ENCODE measurements at regions not wholly inside any gene's neighbourhood (a gene's known extent, or its start where the extent isn't known, plus 50 kb on each side); places are given as distances from the start of the nearest gene placed in this dataset.
"Not testable (repeated sequence)": the region's sequence is repeated elsewhere in the genome, so short reads cannot be mapped to it uniquely, and the experiment has no call there.

DNA sequence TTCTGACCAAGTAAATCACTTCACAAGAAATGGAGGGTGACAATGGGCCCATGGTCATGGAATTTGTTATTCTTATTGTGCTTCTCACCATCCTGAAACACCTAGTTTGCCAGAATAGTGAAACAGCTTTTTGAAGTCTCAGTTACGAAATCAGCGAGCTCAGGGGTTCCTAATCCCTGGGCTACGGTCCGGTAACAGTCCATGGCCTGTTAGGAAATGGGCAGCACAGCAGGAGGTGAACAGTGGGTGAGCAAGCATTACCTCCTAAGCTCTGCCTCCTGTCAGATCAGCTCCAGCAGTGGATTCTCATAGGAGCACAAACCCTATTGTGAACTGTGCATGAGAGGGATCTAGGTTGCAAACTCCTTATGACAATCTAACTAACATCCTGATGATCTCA is 1356.3 kb downstream of the KCNT2 start:
- no peak for DNase-seq (ENCODE audit: low read depth in 2 of 3, low spot score in 2 of 3)

DNA sequence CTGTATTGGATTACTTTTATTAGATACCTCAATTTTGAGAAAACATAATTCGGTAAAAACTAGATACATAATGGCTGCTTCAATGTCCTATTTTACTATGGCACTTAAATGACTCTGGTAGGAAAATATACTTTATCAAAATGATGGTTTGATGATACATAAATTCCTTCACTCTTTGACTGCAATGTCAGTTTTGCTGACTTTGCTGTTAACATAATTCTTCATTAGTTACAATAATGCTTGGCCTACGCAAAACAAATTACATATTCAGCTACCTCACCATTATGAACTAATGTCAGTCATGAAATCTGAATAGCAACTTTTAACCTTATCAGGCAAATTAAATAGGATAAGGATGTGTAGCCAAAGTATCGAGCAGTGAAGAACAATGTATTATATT is 1364.7 kb downstream of the KCNT2 start:
- no peak for DNase-seq (ENCODE audit: low read depth in 2 of 3, low spot score in 2 of 3)

DNA sequence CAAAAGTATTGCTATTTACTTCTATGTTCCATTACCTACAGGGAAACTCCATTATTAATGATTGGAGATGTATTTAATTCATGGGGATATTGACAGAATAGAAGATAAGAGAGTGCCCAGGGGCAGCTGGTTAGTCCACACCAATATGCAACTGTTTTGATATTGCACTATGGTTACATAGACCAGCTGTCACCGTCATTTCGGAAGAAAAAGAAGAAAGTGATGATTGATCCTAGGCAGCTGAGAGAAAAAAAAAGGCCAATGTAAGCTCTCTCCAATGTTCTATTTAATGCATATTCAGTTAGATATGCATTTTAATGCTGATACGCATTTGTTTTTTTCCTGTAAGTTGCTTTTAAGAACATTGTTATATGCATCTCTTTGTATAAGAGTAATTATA is 1367.2 kb downstream of the KCNT2 start:
- DNase-seq (ENCODE audit: low read depth in 2 of 3, low spot score in 2 of 3): no peak

DNA sequence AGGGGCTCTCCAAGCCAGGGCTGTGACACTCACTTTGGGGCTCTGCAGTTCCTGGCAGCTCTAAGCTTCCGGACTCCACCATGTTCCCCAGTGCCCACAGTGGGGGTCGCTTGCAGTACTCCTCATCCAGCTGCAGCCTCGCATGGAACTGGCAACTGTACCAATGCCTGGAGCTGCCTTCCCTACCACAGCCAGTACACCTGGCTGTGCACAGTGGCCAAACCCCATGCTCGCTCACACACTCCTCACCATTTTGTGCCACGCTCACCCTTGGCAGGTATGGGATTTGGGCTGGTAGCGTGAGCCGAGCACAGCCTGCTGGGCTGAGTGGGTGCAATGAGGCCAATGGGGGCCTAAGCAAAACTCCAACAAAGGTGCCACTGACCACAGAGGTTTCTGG is 1369.9 kb downstream of the KCNT2 start:
- no peak for DNase-seq (ENCODE audit: low read depth in 2 of 3, low spot score in 2 of 3)

DNA sequence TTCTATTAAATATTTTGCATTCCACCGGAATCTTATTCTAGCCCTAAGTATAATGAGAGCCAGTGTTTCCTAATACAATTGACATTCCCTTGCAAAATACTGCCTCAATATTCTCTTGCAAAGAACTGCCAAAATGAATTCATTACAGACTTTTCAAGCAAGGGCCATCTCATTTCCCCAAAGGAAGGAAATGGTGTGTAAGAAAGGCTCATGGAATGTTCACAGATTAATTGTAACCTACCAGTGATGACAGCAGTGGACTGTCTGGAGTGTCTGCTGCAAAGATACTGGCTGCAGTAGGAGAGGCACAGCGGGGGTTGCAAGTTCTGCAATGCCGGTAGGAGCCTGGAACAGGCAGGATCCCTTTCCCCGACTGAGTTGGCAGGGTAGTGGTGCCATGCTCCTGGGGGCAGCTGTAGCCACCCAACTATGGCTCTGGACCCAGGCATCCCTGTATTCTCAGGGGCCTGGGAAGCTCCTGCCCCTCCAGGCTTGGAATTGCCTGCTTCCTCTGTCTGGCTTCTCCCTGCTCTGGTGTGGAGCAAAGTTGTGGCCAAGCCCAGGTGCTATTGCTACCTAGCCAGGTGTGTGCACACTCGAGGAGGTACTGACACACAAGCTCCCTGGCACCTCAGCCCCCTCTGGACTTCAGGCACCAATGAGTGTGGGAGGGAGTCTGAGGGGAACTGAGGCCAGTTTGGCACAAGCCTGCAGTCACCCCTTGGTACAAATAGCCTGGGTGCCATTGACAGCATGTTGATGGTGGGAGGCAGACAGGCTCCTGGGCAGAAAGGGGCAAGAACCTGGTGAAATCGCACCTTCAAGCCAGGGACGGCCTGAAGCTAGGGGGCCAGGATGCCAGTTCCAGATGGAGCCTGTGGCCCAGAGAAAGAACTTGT is 1371.0 kb downstream of the KCNT2 start:
- DNase-seq (ENCODE audit: low read depth in 2 of 3, low spot score in 2 of 3): no peak

DNA sequence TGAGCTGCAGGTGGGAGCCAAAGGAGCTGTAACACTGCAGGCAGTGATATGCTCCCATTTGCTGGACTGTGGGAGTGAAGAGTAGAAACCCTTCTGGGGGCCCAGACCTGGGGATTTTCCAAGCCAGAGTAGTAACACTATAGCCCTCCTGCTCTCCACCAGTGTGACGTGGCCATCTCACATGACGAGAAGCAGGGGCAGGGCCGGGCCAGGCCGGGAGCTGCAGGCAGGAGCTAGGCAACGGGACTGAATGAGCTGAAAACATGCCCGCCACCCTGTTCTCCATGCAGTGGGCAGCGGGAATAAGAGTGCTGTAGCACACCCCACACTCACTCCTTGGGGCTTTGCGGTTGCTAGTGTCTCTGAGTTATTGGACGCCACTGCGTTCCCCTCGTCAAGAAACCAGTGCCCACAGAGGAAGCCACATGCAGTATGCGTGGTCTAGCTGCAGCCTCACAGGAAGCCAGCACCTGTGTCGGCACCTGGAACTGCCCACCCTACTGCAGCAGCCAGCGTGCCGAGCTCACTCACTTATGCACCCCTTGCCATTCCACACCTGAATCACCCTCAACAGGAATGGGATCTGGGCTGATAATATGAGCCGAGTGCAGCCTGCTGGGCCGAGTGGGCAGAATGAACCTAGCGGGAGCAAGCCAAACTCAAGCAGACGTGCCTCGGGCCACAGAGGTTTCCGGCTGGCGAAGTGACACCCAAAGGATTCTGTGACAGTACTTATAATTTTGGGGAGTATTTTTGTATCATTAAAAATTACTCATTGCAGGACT is 1389.6 kb downstream of the KCNT2 start:
- DNase-seq (ENCODE audit: low read depth in 2 of 3, low spot score in 2 of 3): no peak

DNA sequence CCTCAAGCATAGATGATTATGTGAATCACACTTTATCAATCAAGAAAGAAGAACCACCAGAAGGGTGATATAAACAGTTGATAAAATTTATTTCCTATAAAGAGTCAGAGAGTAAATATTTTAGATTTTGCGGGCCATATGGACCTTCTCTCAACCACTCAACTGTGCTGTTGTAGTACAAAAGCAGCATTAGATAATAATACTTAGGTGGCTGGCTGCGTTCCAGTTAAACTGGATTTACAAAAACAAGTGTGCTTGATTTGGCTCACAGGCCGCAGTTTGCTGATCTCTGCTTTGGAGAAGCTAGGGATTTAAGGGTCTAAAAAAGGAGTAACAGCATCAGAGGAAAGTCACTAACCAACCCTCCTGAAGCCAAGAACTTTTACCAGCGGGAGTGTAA is 1406.0 kb downstream of the KCNT2 start:
- no peak for DNase-seq (ENCODE audit: low read depth in 2 of 3, low spot score in 2 of 3)

DNA sequence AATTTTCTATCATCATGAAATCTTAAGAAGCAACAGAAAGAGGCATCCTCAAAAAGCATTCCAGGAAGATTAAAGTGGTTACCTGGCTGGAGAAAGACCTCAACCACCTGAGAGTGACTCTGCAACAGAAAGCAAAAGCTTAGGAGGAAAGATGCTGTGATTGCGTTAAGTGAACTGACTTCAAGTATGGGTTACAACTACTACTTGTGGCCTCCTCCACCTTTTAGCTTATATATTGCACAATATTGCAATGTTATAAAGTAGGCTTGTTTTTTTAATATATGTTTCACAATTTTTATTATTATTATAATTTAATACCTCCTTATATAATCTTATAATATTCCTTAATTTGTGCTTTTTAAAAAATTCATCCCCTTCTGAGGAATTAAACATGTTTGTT is 1407.5 kb downstream of the KCNT2 start:
- no peak for DNase-seq (ENCODE audit: low read depth in 2 of 3, low spot score in 2 of 3)

DNA sequence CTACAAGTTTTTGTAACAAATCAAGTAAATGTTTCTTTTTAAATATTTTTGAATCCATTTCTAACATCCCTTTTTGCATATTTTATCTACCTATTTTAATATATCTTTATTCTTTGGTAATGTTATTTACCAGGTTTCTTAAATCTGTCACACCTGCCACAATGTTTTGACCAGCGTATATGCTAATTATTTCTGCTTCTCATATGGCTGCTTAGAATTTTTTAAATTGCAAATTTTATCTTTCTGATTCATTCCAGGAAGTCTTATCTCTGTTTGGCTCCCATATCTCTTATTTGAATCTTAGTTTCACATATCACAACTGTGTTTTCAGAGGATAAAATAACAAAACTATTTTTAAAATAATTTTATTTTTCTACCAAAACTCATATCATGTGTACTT is 1411.1 kb downstream of the KCNT2 start:
- DNase-seq (ENCODE audit: low read depth in 2 of 3, low spot score in 2 of 3): no peak

DNA sequence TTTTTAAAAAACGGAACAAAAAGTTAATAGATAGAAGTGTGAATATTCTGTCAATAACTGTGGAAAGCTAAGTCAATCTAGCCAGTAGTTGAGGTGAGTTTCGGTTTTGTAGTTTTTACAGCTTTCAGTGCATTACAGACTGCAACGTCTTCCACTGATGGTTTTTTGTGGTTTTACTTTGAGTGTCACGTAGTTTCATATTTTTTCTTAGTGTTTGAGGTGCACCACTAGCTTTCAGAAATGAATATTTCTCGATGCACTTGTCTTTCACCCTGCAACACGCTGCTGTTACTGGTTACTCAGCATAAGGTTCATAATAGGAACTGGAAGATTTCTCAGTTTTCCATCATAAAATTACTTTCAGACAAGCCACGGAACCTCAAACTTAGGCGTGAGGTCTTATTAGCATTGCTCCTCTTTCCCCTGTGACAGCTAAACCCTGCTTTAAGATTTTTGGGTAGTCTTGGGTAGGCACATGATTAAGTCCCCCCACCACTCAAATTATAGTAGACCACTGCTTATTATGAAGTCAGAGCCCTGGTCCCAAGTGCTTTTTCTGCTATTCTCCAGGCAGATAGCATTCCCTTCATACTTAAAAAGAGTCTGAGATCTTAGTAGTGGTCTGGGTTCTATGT is 1412.7 kb downstream of the KCNT2 start:
- no peak for DNase-seq (ENCODE audit: low read depth in 2 of 3, low spot score in 2 of 3)

DNA sequence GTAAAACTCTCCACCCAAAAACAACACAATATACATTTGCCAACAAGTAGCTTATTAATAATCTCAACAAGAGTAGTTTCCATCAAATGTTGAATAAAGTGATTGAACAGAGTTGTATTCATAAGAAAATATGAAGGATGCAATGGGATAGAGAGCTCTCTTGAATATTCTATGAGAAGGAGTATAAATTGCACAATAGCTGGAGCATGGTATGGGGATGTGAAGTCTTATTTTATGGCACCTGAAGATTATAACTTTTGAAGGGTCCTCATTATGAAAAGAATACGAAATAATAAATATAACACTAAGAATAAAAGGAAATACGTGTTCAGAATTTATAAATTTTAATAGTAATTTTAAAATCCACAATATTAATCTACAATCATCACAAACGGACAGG is 1415.1 kb downstream of the KCNT2 start:
- no peak for DNase-seq (ENCODE audit: low read depth in 2 of 3, low spot score in 2 of 3)

DNA sequence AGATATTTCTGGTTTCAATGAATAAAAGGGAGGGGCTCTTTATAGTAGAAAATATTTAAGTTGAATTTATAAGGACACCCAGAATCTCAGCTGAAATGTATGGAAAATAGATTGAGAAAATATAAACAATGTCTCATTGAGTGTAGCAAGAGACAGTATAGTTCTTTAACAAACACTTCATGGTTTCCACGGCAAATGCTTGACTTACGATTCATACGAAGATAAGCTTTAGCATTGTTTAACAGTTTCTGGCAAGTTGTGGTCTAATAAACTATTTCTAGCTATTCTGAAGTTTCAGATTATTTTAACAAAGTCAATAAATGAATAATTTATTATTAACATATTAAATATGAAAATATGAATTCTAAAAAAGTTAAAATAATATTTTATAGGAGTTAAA is 1419.4 kb downstream of the KCNT2 start:
- no peak for DNase-seq (ENCODE audit: low read depth in 2 of 3, low spot score in 2 of 3)

DNA sequence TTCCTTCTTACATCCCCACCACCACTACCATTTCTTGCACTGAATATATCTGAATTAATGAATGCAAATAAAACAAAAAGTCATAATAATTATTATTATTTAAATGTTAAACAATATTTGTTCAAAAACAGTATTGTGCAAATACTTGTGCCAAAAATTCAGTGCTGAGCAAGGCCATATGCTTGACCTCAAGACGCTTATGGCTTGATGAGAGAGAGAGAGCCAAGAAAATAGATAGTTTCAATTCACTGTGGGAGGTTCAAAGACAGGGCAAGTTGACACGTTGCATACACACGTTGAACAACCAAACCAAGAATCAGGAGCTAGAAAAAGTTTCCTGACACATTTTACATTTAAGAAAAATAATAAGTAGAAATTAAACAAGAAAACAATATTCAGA is 1421.7 kb downstream of the KCNT2 start:
- DNase-seq (ENCODE audit: low read depth in 2 of 3, low spot score in 2 of 3): no peak

DNA sequence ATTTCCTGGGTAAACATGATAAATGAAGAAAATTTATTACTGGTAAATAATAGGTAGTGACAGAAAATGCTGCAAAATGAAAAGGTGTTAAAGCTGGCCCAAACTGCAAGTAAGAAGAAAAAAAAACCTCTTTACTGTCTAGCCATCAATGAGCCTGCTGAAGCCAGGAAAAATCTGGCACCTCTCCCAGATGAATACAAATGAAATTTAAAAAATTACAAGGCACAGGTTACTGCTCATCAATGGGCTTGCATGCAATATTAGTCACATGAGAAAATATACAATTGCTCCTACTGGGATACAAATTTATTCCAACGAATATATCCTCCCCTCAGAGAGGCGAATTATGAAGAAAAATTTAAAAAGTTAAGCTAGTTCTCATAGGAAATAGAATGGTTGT is 1422.5 kb downstream of the KCNT2 start:
- no peak for DNase-seq (ENCODE audit: low read depth in 2 of 3, low spot score in 2 of 3)

DNA sequence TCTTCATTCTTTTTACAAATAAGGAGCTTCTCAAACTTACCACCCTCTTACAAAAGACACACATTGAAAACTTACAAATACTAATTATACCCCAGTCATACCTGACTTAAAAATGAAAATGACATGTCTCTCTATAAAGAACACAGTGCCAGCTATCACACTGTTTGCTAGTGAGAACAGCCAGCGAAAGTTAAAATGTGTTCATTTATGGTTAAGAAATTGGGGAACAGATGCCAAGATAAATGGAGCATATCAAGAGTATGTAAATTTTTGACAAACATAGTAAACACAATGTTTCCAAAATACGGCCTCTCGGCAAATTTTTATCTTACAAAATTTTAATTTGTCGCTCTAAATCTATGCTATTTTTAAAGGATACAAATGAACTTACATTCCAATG is 1422.9 kb downstream of the KCNT2 start:
- DNase-seq (ENCODE audit: low read depth in 2 of 3, low spot score in 2 of 3): no peak

DNA sequence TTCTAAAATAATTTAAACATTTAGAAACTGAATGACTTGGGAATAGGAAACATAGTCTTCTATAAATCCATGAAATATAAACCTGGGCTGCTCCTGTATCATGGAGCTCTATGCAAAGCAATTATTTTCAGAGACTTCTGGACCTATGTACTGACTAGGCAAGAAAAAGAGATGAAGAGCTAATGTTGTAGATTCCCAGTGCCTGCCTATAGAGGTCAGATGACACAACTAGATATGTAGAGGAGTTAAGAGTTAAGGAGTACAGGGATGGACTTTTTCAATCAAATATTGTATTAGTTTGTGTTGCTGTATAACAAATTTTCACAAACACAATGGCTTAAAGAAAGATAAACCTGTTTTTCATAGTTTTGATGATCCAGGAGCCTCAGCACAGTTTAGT is 1434.5 kb downstream of the KCNT2 start:
- DNase-seq (ENCODE audit: low read depth in 2 of 3, low spot score in 2 of 3): no peak

DNA sequence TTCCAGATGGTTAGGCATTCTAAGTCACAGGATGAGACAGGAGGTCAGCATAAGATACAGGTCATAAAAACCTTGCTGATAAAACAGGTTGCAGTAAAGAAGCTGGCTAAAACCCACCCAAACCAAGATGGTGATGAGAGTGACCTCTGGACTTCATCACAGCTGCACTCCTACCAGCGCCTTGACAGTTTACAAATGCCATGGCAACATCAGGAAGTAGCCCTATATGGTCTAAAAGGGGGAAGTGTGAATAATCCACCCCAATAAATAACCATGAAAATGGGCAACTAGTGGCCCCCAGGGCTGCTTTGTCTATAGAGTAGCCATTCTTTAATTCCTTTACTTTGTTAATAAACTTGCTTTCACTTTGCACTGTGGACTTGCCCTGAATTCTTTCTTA is 1448.4 kb downstream of the KCNT2 start:
- not testable (repeated sequence) for DNase-seq (ENCODE audit: low read depth in 2 of 3, low spot score in 2 of 3)

DNA sequence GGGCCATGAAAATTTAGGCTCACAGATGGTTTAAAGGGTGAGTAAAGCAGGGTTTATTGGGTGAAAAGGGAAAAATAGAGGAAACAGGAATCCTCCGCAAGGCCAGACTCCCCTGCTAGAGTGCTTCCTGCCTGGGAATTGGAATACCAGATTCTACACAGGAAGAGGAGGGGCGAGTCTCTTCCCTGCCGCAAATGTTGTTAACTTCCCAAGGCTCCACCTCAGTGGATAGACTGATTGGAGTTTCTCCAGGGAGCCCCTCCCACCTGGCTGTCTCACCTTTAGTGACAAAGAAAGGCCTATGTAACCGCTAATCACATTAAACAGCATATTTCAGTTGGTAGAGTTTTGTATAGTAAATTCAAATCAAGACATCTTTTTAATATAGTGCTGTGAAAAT is 1450.1 kb downstream of the KCNT2 start:
- no peak for DNase-seq (ENCODE audit: low read depth in 2 of 3, low spot score in 2 of 3)

DNA sequence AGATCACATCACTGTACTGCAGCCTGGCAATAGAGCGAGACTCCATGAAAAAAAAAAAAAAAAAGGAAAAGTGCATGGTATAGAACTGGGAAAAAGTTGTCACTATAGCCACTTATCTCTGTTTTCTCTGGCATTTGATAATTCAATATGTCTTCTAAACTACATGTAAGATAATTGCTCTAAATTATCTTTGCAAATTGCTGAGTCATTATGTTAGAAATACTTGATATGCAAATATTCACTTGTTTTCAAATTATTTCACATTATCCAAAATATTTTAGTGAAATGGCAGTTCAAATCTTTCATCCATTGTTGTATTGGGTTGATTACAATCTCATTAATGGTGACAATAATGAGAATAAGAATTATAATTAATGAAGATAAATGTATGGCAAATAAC is 1455.1 kb downstream of the KCNT2 start:
- no peak for DNase-seq (ENCODE audit: low read depth in 2 of 3, low spot score in 2 of 3)

DNA sequence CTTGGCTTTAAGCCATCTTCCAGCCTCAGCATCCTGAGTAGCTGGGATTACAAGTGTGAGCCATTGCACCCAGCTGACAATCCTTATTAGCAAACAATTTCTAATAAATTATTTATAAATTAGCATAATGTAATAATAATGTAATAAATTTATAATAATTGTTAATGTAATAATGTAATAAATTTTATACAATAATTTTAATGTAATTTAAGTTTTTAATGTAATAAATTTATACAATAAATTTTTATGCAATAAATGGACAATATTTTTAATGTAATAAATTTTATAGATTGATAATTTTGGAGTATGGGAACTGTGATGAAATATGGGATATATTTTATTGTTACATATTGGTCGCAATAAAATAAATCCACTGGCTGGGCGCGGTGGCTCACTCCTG is 1457.5 kb downstream of the KCNT2 start:
- no peak for DNase-seq (ENCODE audit: low read depth in 2 of 3, low spot score in 2 of 3)

DNA sequence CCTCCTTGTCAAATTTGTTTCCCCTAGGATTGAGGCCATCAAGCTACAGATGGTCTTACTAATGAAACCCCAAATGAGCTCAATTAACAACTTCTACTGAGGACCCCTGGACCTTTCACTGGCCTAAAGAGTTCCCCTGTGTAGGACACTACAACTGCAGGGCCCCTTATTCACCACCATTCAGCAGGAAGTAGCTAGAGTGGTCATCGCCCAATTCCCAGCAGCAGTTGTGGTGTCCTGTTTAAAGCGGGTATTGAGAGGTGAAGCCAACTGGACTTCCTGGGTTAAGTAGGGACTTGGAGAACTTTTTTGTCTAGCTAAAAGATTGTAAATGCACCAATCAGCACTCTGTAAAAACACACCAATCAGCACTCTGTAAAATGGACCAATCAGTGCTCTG is 1466.9 kb downstream of the KCNT2 start:
- DNase-seq (ENCODE audit: low read depth in 2 of 3, low spot score in 2 of 3): no peak

DNA sequence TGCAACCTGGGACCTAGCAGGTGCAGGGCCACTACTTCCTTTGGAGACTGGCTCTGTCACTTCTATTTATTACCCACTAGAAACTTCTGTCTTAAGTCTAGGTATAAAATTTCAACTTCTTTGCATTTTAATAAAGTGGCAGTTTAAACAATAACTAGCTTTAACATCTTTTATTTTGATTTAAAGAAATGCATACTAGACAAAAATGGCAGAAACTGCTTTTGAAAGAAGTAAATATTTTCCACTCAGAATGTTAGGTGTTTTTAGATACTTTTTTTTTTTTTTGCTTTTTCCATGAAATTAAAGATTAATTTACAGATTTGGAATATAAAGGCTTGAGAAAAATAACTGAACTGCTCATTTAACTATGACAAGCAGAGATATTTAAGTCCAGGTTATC is 1477.6 kb downstream of the KCNT2 start:
- DNase-seq (ENCODE audit: low read depth in 2 of 3, low spot score in 2 of 3): no peak

Data from activated CD8-positive, alpha-beta memory T cell treated with anti-CD3 and anti-CD28 coated beads for 48 hours (primary cell).